ENCODE measurements at regions not wholly inside any gene's neighbourhood (a gene's known extent, or its start where the extent isn't known, plus 50 kb on each side); places are given as distances from the start of the nearest gene placed in this dataset.
"Not testable (repeated sequence)": the region's sequence is repeated elsewhere in the genome, so short reads cannot be mapped to it uniquely, and the experiment has no call there.

DNA sequence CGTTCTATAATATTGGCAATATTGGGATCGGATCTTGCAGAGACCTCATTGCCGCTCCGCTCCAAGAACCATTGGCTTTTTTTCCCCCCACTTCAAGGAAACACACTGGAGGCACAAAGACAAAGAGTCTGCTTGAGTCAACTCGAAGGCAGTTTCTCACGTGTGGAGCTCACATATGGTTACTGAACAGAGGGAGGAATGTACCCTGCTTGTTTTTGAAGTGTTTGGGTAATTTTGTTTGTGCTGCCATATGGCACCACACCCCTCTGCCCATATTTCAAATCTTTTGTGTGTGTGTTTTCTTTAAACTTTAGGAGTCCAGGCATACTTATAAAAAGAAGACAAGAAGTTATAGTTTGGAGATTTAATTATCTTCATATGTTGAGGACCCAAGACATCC lies 595.9 kb downstream of the DTWD2 start:
- Histone ChIP-seq H3K4me1 (ENCODE audit: insufficient read depth, insufficient read length) (no peaks in the 10 kb centered on the region), H3K36me3 (ENCODE audit: insufficient read depth, insufficient read length, low read length) (no peaks in the 10 kb centered on the region), H3K9ac (ENCODE audit: insufficient read length, low read depth) (no peak overlapping the region), H3K4me3 (ENCODE audit: insufficient read length, low read depth) (no peak overlapping the region), H3K27me3 (ENCODE audit: insufficient read depth, insufficient read length) (no peaks in the 10 kb centered on the region), H3K9me3 (ENCODE audit: insufficient read depth, low read length) (no peaks in the 10 kb centered on the region)
- DNase-seq (ENCODE audit: low read depth, low spot score) = no peak
- TF ChIP-seq ZNF274 (IDR thresholded peaks at IDR 0.05; ENCODE audit: low read depth, low read length) (no peak), SUZ12 (IDR thresholded peaks at IDR 0.05; ENCODE audit: extremely low read depth, insufficient read depth, insufficient read length) (no peak), YY1 (IDR thresholded peaks at IDR 0.05; ENCODE audit: insufficient read depth, insufficient read length) (no peak)

DNA sequence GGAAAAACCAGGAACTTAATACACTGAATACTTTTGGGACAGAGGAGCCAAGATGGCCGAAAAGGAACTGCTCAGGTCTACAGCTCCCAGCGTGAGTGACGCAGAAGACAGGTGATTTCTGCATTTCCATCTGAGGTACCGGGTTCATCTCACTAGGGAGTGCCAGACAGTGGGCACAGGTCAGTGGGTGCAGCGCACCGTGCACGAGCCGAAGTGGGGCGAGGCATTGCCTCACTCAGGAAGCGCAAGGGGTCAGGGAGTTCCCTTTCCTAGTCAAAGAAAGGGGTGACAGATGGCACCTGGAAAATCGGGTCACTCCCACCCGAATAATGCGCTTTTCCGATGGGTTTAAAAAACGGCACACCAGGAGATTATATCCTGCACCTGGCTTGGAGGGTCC lies 605.4 kb downstream of the DTWD2 start:
- DNase-seq (ENCODE audit: low read depth, low spot score); H3K9me3 ChIP-seq (ENCODE audit: insufficient read depth, low read length); H3K27me3 ChIP-seq (ENCODE audit: insufficient read depth, insufficient read length); H3K4me3 ChIP-seq (ENCODE audit: insufficient read length, low read depth); H3K36me3 ChIP-seq (ENCODE audit: insufficient read depth, insufficient read length, low read length); H3K9ac ChIP-seq (ENCODE audit: insufficient read length, low read depth); H3K4me1 ChIP-seq (ENCODE audit: insufficient read depth, insufficient read length): not testable (repeated sequence)

GRCh38 chr5:118379470-118379869 lies 608.9 kb downstream of the DTWD2 start:
- TF ChIP-seq ZNF274 (IDR thresholded peaks at IDR 0.05; ENCODE audit: low read depth, low read length) (no peak), YY1 (IDR thresholded peaks at IDR 0.05; ENCODE audit: insufficient read depth, insufficient read length) (no peak), SUZ12 (IDR thresholded peaks at IDR 0.05; ENCODE audit: extremely low read depth, insufficient read depth, insufficient read length) (no peak)
- Histone ChIP-seq H3K27me3 (ENCODE audit: insufficient read depth, insufficient read length) (no peaks in the 10 kb centered on the region), H3K9ac (ENCODE audit: insufficient read length, low read depth) (no peak overlapping the region), H3K4me3 (ENCODE audit: insufficient read length, low read depth) (no peak overlapping the region), H3K4me1 (ENCODE audit: insufficient read depth, insufficient read length) (no peaks in the 10 kb centered on the region), H3K36me3 (ENCODE audit: insufficient read depth, insufficient read length, low read length) (no peaks in the 10 kb centered on the region), H3K9me3 (ENCODE audit: insufficient read depth, low read length) (0 out of 2 replicates have a peak, but pooled peaks cover 8% of the 10 kb centered on the region)
- DNase-seq (ENCODE audit: low read depth, low spot score) = no peak

DNA sequence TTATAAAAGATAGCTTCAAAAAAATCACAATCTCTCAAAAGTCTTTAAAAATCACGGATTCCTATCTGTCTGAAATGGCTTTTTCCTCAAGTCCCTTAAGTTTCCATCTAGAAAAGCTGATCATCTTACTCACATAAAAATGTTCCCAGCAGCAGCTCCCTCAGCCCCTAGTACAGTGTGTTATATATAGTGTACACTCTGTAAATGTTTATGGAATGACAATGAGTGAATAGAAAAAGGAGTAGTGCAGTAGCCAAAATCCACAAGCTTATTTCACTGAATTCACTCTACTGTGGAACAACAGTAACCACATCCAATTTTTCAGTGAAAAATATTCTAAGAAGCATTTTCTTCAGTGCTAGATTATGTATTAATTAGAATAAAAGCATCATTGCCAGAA lies 609.4 kb downstream of the DTWD2 start:
- no peak overlapping the region for H3K9ac ChIP-seq (ENCODE audit: insufficient read length, low read depth)
- H3K4me1 ChIP-seq (ENCODE audit: insufficient read depth, insufficient read length) = no peaks in the 10 kb centered on the region
- H3K27me3 ChIP-seq (ENCODE audit: insufficient read depth, insufficient read length) = no peaks in the 10 kb centered on the region
- no peak overlapping the region for H3K4me3 ChIP-seq (ENCODE audit: insufficient read length, low read depth)
- no peak for DNase-seq (ENCODE audit: low read depth, low spot score)
- TF ChIP-seq YY1 (IDR thresholded peaks at IDR 0.05; ENCODE audit: insufficient read depth, insufficient read length) (no peak), SUZ12 (IDR thresholded peaks at IDR 0.05; ENCODE audit: extremely low read depth, insufficient read depth, insufficient read length) (no peak), ZNF274 (IDR thresholded peaks at IDR 0.05; ENCODE audit: low read depth, low read length) (no peak)
- H3K9me3 ChIP-seq (ENCODE audit: insufficient read depth, low read length) = 0 out of 2 replicates have a peak, but pooled peaks cover 8% of the 10 kb centered on the region
- no peaks in the 10 kb centered on the region for H3K36me3 ChIP-seq (ENCODE audit: insufficient read depth, insufficient read length, low read length)

DNA sequence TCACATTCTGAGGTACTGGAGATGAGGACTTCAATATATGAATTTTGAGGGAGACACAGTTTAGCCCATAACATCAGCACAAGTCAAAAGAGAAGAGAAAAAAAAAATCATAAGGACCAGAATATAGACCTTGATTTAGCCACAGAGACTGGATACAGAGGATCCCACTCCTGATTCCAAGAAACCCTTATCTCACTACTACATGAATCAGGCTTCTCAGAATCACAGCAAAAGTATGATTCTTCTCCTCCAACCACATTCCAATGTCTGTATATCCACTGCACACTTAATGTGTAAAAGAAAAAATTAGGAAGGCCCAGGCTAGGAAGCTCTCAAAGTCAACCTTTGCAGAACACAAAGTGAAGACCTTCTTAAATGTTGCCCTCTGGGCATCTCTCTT lies 610.9 kb downstream of the DTWD2 start:
- H3K36me3 ChIP-seq (ENCODE audit: insufficient read depth, insufficient read length, low read length) = no peaks in the 10 kb centered on the region
- no peaks in the 10 kb centered on the region for H3K27me3 ChIP-seq (ENCODE audit: insufficient read depth, insufficient read length)
- H3K9me3 ChIP-seq (ENCODE audit: insufficient read depth, low read length) = 0 out of 2 replicates have a peak, but pooled peaks cover 2% of the 10 kb centered on the region
- no peaks in the 10 kb centered on the region for H3K4me1 ChIP-seq (ENCODE audit: insufficient read depth, insufficient read length)
- H3K9ac ChIP-seq (ENCODE audit: insufficient read length, low read depth) = no peak overlapping the region
- H3K4me3 ChIP-seq (ENCODE audit: insufficient read length, low read depth) = no peak overlapping the region
- TF ChIP-seq ZNF274 (IDR thresholded peaks at IDR 0.05; ENCODE audit: low read depth, low read length) (no peak), YY1 (IDR thresholded peaks at IDR 0.05; ENCODE audit: insufficient read depth, insufficient read length) (no peak), SUZ12 (IDR thresholded peaks at IDR 0.05; ENCODE audit: extremely low read depth, insufficient read depth, insufficient read length) (no peak)
- DNase-seq (ENCODE audit: low read depth, low spot score) = no peak

DNA sequence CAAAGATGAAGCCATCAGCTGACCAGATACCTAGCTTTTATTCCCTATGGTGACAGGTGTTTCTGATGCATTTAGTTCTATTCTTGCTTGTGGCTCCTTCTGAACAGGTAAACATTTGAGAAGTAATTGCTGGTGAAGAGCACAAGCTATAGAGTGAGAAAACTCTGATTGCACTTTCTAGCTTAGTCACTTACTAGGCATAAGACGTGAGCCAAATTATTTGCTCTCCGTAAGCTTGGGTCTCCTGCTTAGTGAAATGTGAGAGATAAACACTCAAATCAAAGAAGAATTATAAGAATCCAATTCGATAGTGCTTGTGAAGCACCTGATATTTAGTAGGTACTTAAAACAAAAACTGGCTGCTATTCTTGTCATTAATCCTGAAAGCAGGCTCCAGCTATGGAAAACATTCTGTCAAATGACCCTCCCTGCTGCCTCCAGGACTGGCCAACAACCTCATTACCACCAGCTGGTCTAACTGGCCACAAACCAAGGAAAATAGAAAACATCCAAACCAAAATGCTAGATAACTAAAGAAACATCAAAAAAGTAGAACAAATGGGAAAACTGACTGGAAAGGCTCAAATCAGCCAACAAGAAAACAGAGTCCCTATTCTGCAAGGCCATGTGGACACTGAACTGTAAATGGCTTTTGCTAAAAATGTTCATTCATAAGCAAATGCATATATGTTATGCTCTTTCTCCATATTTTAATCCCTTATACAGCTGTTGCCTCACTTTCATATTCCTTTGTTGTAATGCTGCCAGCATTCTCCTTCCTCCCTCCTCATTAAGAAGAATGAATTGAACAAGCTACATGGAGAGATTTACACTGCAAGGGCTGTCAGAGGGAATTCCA lies 616.1 kb downstream of the DTWD2 start:
- Histone ChIP-seq H3K4me1 (ENCODE audit: insufficient read depth, insufficient read length) (no peaks in the 10 kb centered on the region), H3K36me3 (ENCODE audit: insufficient read depth, insufficient read length, low read length) (no peaks in the 10 kb centered on the region), H3K27me3 (ENCODE audit: insufficient read depth, insufficient read length) (no peaks in the 10 kb centered on the region), H3K4me3 (ENCODE audit: insufficient read length, low read depth) (no peak overlapping the region), H3K9ac (ENCODE audit: insufficient read length, low read depth) (no peak overlapping the region), H3K9me3 (ENCODE audit: insufficient read depth, low read length) (no peaks in the 10 kb centered on the region)
- TF ChIP-seq SUZ12 (IDR thresholded peaks at IDR 0.05; ENCODE audit: extremely low read depth, insufficient read depth, insufficient read length) = no peak
- TF ChIP-seq YY1 (IDR thresholded peaks at IDR 0.05; ENCODE audit: insufficient read depth, insufficient read length) = no peak
- TF ChIP-seq ZNF274 (IDR thresholded peaks at IDR 0.05; ENCODE audit: low read depth, low read length) = no peak
- no peak for DNase-seq (ENCODE audit: low read depth, low spot score)

GRCh38 chr5:118366429-118366828 lies 621.9 kb downstream of the DTWD2 start:
- Histone ChIP-seq H3K9ac (ENCODE audit: insufficient read length, low read depth) (no peak overlapping the region), H3K4me1 (ENCODE audit: insufficient read depth, insufficient read length) (no peaks in the 10 kb centered on the region), H3K36me3 (ENCODE audit: insufficient read depth, insufficient read length, low read length) (no peaks in the 10 kb centered on the region), H3K4me3 (ENCODE audit: insufficient read length, low read depth) (no peak overlapping the region), H3K9me3 (ENCODE audit: insufficient read depth, low read length) (no peaks in the 10 kb centered on the region), H3K27me3 (ENCODE audit: insufficient read depth, insufficient read length) (no peaks in the 10 kb centered on the region)
- TF ChIP-seq SUZ12 (IDR thresholded peaks at IDR 0.05; ENCODE audit: extremely low read depth, insufficient read depth, insufficient read length) (no peak), YY1 (IDR thresholded peaks at IDR 0.05; ENCODE audit: insufficient read depth, insufficient read length) (no peak), ZNF274 (IDR thresholded peaks at IDR 0.05; ENCODE audit: low read depth, low read length) (no peak)
- no peak for DNase-seq (ENCODE audit: low read depth, low spot score)

All from NT2/D1 (cell line).